ENCODE measurements at regions not wholly inside any gene's neighbourhood (a gene's known extent, or its start where the extent isn't known, plus 50 kb on each side); places are given as distances from the start of the nearest gene placed in this dataset.

DNA sequence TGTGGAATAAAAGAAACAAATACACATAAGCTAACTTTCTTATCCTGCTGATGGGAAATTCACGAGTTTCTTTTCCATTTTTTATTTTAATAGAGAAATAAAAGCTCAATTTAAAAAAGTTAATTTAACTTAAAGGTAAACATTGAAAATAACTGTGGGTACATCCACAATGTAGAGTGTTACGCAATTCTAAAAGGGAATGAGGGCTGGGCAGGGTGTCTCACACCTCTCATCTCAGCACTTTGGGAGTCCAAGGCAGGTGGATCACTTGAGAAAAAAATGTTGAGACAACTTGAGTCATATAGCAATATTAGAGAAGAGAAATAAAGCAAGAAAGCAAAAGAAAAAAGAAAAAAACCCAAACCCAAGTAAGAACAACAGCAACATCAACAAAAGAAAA lies 207.0 kb downstream of the DIPK2A start:
- Histone ChIP-seq H3K9me3 (ENCODE audit: control insufficient read depth, insufficient read depth, low read length) (no peaks in the 10 kb centered on the region), H3K36me3 (ENCODE audit: control insufficient read depth, low read length) (no peaks in the 10 kb centered on the region), H3K4me2 (ENCODE audit: low read length) (no peak overlapping the region), H3K79me2 (ENCODE audit: control insufficient read depth, low read length) (no peaks in the 10 kb centered on the region), H3K4me1 (ENCODE audit: control insufficient read depth, low read length) (no peaks in the 10 kb centered on the region), H4K20me1 (ENCODE audit: control insufficient read depth, insufficient read depth, low read depth, low read length) (no peaks in the 10 kb centered on the region), H3K9me2 (replicated peaks; ENCODE audit: control insufficient read depth, low read length) (no peaks in the 10 kb centered on the region), H3K27ac (ENCODE audit: low read depth, low read length) (no peak overlapping the region), H3F3A (ENCODE audit: control insufficient read depth, insufficient read depth) (no peaks in the 10 kb centered on the region), H3K4me3 (ENCODE audit: low read length) (no peak overlapping the region), H3K27me3 (ENCODE audit: control insufficient read depth, low read length) (no peaks in the 10 kb centered on the region)
- TF ChIP-seq, protein P1, sequence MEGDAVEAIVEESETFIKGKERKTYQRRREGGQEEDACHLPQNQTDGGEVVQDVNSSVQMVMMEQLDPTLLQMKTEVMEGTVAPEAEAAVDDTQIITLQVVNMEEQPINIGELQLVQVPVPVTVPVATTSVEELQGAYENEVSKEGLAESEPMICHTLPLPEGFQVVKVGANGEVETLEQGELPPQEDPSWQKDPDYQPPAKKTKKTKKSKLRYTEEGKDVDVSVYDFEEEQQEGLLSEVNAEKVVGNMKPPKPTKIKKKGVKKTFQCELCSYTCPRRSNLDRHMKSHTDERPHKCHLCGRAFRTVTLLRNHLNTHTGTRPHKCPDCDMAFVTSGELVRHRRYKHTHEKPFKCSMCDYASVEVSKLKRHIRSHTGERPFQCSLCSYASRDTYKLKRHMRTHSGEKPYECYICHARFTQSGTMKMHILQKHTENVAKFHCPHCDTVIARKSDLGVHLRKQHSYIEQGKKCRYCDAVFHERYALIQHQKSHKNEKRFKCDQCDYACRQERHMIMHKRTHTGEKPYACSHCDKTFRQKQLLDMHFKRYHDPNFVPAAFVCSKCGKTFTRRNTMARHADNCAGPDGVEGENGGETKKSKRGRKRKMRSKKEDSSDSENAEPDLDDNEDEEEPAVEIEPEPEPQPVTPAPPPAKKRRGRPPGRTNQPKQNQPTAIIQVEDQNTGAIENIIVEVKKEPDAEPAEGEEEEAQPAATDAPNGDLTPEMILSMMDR (IDR thresholded peaks at IDR 0.05; ENCODE audit: low read depth, low read length, poor library complexity, severe bottlenecking): no peak
- no peak for TF ChIP-seq EZH2phosphoT487 (IDR thresholded peaks at IDR 0.05; ENCODE audit: borderline replicate concordance, low read length)

DNA sequence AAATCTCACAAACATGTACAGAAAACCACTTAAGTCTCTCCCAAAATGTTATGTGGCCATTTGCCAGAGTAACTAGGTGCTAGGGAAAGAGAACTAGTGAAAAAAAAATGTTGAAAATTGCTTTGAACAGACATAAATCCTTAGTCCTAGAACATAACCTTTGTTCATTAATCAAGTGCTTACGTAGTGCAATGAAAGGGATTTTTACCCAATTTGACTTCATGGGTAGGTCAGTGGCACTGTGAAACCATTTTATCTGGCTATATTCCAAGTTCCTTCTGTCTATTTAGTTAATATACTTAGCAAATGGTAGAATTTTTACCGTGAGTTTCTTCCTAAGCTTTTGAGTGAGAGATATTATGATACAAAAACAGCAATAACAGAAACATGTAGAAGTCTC lies 209.4 kb downstream of the DIPK2A start:
- Histone ChIP-seq H4K20me1 (ENCODE audit: control insufficient read depth, insufficient read depth, low read depth, low read length) (no peaks in the 10 kb centered on the region), H3K27me3 (ENCODE audit: control insufficient read depth, low read length) (no peaks in the 10 kb centered on the region), H3K4me3 (ENCODE audit: low read length) (no peak overlapping the region), H3K9me2 (replicated peaks; ENCODE audit: control insufficient read depth, low read length) (no peaks in the 10 kb centered on the region), H3K4me2 (ENCODE audit: low read length) (no peak overlapping the region), H3K27ac (ENCODE audit: low read depth, low read length) (no peak overlapping the region), H3K9me3 (ENCODE audit: control insufficient read depth, insufficient read depth, low read length) (no peaks in the 10 kb centered on the region), H3K36me3 (ENCODE audit: control insufficient read depth, low read length) (no peaks in the 10 kb centered on the region), H3K79me2 (ENCODE audit: control insufficient read depth, low read length) (no peaks in the 10 kb centered on the region), H3K4me1 (ENCODE audit: control insufficient read depth, low read length) (no peaks in the 10 kb centered on the region), H3F3A (ENCODE audit: control insufficient read depth, insufficient read depth) (no peaks in the 10 kb centered on the region)
- no peak for TF ChIP-seq EZH2phosphoT487 (IDR thresholded peaks at IDR 0.05; ENCODE audit: borderline replicate concordance, low read length)
- TF ChIP-seq, protein P1 (IDR thresholded peaks at IDR 0.05; ENCODE audit: low read depth, low read length, poor library complexity, severe bottlenecking): no peak

GRCh38 chr3:144182501-144182900 lies 210.9 kb downstream of the DIPK2A start:
- Histone ChIP-seq H3K27ac (ENCODE audit: low read depth, low read length) (no peak overlapping the region), H3K27me3 (ENCODE audit: control insufficient read depth, low read length) (no peaks in the 10 kb centered on the region), H3F3A (ENCODE audit: control insufficient read depth, insufficient read depth) (no peaks in the 10 kb centered on the region), H3K4me2 (ENCODE audit: low read length) (no peak overlapping the region), H3K79me2 (ENCODE audit: control insufficient read depth, low read length) (no peaks in the 10 kb centered on the region), H3K36me3 (ENCODE audit: control insufficient read depth, low read length) (no peaks in the 10 kb centered on the region), H3K4me3 (ENCODE audit: low read length) (no peak overlapping the region), H3K4me1 (ENCODE audit: control insufficient read depth, low read length) (no peaks in the 10 kb centered on the region), H3K9me2 (replicated peaks; ENCODE audit: control insufficient read depth, low read length) (no peaks in the 10 kb centered on the region), H4K20me1 (ENCODE audit: control insufficient read depth, insufficient read depth, low read depth, low read length) (no peaks in the 10 kb centered on the region), H3K9me3 (ENCODE audit: control insufficient read depth, insufficient read depth, low read length) (no peaks in the 10 kb centered on the region)
- no peak for TF ChIP-seq EZH2phosphoT487 (IDR thresholded peaks at IDR 0.05; ENCODE audit: borderline replicate concordance, low read length)
- TF ChIP-seq, protein P1 (IDR thresholded peaks at IDR 0.05; ENCODE audit: low read depth, low read length, poor library complexity, severe bottlenecking): no peak

GRCh38 chr3:144185276-144185675 lies 213.7 kb downstream of the DIPK2A start:
- no peaks in the 10 kb centered on the region for H4K20me1 ChIP-seq (ENCODE audit: control insufficient read depth, insufficient read depth, low read depth, low read length)
- no peaks in the 10 kb centered on the region for H3K27me3 ChIP-seq (ENCODE audit: control insufficient read depth, low read length)
- no peak overlapping the region for H3K4me3 ChIP-seq (ENCODE audit: low read length)
- TF ChIP-seq EZH2phosphoT487 (IDR thresholded peaks at IDR 0.05; ENCODE audit: borderline replicate concordance, low read length): no peak
- TF ChIP-seq, protein P1 (IDR thresholded peaks at IDR 0.05; ENCODE audit: low read depth, low read length, poor library complexity, severe bottlenecking): no peak
- no peaks in the 10 kb centered on the region for H3K4me1 ChIP-seq (ENCODE audit: control insufficient read depth, low read length)
- no peaks in the 10 kb centered on the region for H3K9me2 ChIP-seq (replicated peaks; ENCODE audit: control insufficient read depth, low read length)
- H3F3A ChIP-seq (ENCODE audit: control insufficient read depth, insufficient read depth): no peaks in the 10 kb centered on the region
- H3K79me2 ChIP-seq (ENCODE audit: control insufficient read depth, low read length): no peaks in the 10 kb centered on the region
- no peak overlapping the region for H3K27ac ChIP-seq (ENCODE audit: low read depth, low read length)
- H3K4me2 ChIP-seq (ENCODE audit: low read length): no peak overlapping the region
- H3K36me3 ChIP-seq (ENCODE audit: control insufficient read depth, low read length): no peaks in the 10 kb centered on the region
- H3K9me3 ChIP-seq (ENCODE audit: control insufficient read depth, insufficient read depth, low read length): no peaks in the 10 kb centered on the region

Measured in DOHH2 (cell line).